DMS 273 (cell line): ENCODE measurements at regions not wholly inside any gene's neighbourhood (a gene's known extent, or its start where the extent isn't known, plus 50 kb on each side); places are given as distances from the start of the nearest gene placed in this dataset.

ENCODE experiments used
- DNase-seq: peaks from one replicate; lab custom pipeline; 2025; ENCODE audit not compliant: unreplicated experiment; lab: John Stamatoyannopoulos, UW

DNA sequence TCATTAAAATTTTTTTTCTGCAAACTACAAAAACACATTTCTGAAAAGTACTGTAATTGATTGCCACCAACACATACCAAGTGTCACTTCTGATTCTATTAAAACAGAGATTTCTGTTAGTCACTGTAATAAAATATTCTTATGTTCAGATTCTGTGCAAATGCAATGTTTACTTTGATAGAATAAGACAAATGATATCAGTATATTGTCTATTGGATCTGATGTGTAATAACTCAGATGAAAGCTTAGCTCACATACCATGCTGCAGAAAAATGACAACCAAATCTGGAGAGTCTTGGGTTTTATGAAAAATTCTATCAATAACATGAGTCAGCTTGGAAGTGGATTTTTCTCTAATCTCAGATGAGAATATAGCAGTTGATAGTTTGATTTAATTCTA is 963.8 kb upstream of the B3GALT2 start:
- no peak for DNase-seq

DNA sequence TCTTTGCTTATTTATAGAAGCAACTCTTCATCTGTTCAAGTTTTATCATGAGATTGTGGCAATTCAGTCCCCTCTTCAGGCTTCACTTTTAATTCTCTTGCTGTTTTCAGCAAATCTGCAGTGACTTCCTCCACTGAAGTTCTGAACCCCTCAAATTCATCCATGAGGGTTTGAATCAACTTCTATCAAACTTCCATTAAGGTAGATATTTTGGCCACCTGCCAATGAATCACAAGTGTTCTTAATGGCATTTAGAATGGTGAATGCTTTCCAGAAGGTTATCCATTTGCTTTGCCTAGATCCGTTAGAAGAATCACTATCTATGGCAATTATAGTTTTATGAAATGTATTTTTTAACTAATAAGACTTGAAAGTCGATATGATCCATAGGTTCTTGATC is 946.7 kb upstream of the B3GALT2 start:
- peak; percentile 13 for DNase-seq

DNA sequence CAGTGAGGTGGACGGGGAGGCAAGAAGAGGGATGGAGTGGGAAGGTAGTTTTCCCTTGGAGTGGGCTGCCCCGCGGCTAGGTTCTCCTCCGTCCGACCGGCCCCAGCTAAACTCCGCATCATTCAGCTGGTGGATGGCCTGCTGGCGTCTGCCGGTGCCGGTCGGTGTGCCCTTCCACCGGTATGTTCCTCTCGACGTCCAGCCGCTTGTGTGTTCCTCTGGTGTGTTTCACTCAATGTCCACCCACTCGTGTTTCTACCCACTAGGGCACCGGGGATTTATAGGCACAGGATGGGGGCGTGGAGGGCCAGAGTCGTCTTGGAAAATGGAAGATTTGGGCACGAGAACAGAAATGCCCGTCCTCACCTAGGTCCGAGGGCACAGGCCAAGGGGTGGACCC is 931.7 kb upstream of the B3GALT2 start:
- DNase-seq = no peak

DNA sequence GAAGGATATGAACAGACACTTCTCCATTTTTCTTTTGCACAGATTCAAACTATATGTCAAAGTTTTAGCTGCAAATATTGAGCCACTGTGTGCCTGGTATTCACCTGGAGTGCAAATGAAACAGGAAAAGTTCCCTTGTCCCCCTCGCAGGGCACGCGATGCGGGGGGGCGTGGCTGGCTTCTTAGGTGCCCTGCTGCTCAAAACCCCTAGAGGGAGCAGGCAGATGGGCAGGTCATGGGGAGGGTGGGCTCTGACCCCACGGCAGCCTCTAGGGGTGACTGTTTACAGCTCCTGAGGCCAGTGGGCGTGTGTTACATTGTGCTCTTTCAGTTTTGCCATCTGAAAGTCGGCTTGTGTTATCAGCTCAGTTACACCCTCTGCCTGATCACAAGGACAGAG is 931.2 kb upstream of the B3GALT2 start:
- peak; percentile 32 for DNase-seq

DNA sequence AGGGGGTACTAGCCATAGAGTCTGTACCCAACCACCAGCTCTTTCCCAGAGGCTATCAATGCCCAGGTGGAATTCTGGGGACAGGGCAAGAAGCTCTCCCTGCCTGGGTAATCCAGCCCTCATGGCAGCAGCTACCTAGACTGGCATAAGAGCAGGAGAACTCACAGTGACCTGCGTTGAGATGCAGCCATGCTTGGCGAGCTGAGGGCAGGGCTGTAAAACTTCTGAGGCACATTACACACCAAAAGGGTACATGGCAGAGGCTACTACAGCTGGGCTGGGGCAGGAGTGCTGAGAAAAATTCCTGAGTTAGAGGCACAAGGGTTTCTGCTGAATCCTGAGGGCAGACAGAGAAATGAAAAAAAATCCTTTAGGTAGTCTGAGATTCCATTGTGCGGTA is 927.9 kb upstream of the B3GALT2 start:
- DNase-seq = peak; percentile 30

DNA sequence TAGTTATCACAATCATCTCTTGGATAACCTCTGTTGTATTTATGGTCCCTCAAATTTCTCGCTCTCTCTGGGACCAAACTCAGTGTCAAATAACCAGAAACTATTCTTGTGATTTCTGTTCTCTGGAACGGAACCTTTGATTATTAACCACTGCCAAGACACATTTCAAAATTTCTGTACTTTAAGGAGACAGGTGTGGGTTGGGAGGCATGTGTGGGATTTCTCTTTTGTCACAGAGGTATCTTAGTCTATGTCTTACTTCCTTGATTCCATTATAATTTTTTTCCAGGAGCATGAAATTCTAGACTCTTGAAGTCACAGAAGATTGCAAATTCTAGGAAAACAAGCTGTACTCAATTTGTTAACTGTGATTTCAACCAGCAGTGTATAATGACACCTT is 919.0 kb upstream of the B3GALT2 start:
- no peak for DNase-seq

DNA sequence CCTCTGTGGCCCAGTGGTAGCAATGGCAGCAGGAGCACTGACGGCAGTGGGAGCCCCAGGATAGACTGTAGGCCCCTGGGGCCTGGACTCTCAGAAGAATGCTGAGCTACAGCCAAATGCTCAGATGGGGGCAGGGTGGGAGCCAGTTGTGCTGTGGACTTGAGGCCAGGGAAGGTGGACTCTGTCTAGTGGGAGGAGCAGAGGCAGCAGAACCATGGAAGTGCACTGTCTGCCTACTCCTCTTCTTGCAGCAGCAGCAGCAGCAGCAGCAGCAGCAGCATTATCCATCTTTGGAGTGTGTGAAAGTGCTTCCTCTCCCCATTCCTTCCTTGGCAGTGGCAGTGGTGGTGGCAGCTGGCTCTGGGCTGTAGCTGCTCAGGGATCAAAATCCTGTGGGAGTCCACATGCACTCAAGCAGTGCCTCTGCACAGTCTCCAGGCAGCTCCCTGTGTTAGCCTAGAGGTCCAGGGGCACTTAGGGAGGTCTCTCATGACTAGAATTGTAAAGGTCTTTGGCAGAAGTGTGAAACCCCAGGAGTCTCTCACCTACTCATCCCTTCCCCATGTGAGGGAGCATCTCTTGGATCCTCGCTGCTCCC is 917.9 kb upstream of the B3GALT2 start:
- peak; percentile 7 for DNase-seq

DNA sequence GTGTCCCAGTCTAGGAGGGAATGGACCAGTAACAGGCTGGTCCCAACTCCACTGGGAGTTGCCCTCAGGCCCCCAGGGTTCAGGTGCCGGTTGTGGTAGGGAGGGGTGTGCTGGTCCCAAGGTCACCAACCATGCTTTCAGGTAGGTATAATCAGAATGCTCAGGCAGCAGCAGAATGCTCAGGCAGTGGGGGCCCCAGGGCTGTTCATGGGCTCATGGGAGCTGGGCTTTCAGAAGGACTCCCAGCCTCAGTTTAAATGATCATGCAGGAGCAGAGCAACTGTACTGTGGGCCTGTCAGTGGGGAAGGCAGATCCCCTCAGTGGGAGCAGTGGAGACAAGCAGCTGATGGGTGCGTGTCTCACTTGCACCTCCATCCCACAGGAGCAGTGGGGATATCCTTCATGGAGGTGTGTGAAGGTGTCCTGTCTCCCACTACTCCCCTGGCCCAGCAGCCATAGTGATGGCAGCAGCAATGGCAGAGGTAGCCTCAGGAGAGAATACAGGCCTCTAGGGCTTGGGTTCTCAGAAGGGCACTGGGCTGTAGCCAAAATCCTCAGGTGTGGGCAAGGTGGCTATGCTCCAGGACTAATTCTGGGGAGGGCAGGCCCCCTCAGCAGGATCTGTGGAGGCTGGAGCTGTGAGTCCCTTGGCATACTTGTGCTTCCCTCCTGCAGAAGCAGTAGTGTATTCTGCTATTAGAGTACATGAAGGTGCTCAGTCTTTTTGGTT is 917.3 kb upstream of the B3GALT2 start:
- DNase-seq = no peak

DNA sequence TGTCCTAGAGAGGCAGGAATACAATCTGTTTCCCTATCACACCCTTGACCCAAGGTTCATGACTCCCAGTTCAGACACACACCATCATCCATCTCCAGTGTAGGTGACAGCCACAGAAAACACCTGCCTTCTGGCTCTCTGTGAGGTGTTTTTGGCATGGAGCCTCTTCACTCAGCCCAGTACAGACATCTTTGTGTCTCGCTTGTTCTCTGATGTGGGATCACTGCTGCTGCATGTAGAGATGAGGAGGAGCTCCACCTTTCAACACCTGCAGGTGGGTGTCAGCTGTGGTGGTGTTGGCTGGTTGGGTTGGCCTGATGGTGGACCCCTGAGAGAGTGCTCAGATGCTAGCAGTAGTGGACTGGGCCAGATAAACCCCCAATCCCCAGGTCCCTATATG is 916.7 kb upstream of the B3GALT2 start:
- DNase-seq = no peak

DNA sequence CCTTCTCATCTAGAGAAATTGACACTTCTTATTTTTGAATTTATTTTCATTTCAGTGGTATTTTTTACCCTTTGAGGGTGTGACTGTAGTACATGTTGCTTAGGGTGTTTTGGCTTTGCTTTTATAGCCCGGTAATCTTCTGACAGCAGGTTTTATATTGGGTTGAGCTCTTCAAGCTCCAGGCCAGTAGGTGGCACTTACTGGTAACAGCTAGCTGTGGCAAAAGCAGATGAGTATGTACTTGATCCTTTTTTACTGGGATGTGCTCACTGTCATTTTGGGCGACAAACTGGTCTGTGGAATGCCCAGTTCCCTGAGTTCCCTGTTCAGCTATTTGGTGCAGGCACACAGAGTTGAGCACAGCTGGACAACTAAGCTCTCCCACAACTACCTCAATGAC is 916.2 kb upstream of the B3GALT2 start:
- DNase-seq = peak; percentile 8

DNA sequence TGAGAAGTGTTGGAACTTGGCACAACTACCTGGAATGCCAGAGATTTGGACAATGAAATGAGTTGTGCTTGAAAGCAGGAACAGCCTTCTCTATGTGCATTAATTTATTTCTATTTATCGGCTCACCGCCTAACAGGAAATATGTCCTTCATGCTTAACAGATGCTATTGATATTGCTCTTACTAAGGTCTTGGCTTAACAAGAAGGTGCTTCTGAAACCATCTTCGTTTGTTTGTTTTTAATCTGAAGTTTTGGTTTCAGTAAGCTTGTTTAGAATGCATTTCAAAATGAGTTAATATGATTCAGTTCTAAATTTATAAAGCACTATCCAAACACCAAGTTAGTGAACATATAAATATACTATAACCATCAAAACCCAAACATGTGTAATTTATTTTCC is 898.3 kb upstream of the B3GALT2 start:
- DNase-seq = no peak

DNA sequence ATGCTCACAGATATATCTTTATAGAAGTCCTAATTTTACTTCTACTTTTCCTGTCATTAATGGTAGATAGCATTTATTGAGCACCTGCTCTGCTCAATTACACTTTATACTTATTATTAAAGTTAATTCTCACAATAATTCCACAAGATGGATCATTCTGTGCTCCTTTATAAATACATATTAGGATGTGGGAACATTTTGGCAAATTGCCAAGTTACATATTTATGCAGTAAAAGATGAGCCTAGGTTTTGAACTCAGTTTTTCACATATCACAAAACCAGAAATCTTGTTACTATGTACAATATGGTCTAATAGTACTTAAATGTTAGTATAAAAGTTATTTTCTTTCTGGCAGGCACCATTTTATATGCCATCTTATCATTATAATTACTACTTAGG is 895.0 kb upstream of the B3GALT2 start:
- DNase-seq = peak; percentile 9

DNA sequence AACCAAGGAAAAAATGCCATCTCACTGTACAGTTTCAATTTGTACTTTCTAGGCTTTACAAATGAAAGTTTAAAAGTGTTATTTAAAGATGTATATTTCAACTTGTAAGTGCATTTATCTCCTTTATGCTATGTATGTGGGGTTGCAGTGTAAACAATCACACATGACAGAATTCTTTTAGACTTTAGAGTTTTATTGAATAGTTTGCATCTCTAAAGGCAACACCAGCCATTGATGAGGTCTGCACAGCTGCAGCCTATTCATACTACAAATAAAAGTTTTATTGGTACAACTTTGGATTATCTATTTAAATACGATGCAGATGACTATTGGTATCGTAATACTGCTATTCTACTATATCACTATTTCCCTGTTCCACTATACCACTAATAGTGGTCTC is 894.4 kb upstream of the B3GALT2 start:
- DNase-seq = no peak

DNA sequence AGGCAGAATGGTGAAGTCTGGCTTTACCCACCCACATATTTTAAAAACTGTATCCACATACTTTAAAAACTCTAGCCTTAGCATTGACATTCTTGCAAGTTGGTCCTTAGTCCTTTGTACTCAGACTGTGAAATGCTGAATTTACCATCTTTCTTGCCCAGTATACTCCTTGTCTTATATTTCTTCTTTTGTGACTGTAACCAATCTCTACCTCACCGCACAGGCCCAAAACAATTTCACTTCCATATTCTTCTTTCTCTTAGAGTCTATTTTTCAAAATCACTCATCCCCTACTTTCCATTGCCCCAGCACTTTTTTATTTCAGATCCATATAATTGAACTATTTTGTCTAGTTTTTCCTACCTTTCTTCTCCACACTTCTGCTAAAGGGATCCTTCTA is 892.4 kb upstream of the B3GALT2 start:
- no peak for DNase-seq

DNA sequence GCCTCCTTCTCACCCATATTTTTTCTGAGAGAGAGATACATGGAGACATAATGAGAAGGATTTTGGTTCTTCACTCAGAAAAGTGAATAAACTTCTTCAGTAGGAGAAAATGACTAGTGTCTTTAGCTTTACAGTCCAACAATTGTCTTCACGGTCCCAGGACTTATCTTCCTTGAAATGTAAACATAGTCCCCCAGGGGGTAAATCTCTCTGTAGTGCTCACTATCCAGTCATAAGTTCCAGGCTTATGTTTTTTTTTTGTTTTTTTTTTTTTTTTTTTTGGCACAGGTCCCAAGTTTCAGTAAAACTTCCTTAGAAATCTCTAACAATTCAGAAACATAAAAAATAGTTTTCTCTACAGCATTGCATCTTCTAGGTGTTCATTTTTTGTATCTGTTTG is 890.2 kb upstream of the B3GALT2 start:
- no peak for DNase-seq

DNA sequence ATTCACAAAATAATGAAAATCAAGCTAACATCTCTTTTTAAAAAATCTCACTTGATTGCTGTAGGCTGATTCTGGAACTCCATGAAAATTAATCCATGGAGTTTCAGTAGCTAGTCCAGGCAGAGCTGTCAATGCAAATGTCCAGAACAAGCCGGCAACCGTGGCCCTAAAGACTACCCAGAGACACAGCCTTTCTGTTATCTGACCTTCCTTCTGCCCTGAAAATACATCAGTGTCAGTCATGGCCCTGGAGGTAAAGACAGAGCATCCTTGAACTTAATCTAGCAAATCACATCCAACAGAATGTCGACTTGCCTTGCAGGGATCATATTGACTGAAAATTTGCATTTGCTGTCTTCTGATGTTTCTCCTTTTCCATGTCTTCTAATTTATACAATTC is 887.4 kb upstream of the B3GALT2 start:
- no peak for DNase-seq

DNA sequence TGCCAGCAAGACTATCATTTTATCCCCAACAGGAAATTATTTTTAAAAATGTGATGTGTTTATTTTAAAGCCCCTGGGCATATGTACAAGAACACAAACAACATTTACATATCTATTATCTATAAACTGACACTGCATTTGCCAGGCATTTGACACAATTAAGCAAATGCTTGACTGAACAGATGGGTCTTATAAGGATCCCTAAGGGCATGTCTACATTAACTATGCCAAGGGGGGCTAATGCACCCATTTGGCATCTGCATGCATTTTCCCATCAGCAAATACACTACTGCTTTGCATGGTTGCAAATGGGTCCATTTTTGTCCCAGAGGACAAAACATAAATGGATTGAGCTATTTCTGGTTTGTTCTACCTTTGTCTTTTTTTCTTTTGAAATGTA is 884.8 kb upstream of the B3GALT2 start:
- DNase-seq = peak; percentile 27

DNA sequence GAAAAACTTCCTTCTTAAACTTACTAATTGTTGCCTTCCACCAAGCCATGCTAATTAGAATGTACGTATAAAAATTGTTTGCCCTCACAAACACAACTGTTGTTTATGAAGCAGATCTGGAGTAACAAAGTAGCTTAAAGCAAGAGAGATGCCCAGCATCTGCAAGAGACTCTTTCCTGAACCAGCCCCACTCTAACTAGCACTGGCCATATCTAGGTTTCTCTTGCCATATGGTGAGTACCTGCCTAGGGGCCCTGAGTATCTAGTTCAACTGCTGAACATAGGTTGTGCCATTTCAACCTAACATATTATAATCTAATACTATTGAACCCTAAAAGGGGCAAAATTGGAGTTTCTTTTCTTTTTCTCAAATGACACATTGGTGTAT is 883.4 kb upstream of the B3GALT2 start:
- peak; percentile 17 for DNase-seq

DNA sequence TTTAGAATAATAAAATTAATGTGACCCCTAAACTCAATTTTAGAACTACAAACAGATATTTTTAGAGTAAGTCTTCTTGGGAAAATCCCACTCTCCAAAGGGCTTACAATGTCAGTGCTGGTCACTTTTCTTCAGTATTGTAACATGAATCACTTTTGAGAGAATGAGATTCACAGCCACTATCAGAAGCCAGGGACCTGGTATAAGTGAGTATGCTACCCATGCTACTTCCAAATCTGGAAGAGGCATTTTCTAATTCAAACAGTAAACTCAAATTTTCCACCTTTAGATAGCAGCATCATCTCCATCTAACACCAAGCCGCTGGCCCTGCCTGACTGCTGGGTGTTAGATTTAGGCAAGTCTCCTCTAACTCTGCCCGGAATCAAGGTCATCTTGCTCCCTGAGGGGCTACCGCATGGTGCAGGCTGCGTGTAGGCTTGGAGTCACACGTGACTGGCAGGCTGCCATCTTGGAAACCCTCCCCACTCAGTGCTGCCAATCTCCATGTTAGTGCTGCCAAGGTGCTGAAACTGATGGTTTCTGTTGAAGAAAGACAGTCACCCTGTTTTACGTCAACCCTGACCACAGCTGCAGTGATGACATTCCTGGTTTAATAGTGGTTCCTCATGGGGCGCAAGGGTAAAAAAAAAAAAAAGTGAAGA is 882.9 kb upstream of the B3GALT2 start:
- DNase-seq = peak; percentile 21

DNA sequence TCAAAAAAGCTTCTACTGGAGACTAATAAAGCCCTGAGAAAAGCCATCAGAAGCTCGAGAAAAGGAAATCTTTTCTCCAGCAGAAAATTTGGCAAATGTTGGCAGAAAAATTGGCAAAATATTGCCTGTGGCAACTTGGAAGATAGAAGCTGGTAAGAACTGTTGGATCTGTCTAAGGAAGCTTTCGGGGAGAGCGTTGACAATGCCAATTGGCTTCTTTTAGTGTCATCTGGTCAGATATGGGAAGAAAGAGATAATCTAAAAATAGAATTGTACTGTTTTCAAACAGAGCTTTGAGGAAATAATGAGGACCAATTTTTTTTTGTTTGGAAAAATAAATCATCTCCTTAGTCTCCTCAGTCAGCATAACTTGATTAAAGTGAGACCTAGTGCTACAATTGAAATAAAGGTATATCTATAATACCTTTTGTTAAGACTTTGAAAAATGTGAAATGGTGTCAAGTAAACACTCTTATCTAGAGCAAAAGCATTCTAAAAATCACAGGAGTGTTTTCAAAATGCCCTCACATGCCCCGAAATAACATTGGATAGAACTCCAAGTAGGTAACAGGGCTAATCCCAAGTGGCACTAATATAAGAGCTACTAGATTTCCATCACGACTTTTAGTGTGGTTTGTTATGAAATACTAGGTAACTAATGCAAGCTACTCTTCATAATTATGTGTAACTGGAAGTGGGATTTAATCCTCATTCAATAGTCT is 882.2 kb upstream of the B3GALT2 start:
- DNase-seq = no peak

DNA sequence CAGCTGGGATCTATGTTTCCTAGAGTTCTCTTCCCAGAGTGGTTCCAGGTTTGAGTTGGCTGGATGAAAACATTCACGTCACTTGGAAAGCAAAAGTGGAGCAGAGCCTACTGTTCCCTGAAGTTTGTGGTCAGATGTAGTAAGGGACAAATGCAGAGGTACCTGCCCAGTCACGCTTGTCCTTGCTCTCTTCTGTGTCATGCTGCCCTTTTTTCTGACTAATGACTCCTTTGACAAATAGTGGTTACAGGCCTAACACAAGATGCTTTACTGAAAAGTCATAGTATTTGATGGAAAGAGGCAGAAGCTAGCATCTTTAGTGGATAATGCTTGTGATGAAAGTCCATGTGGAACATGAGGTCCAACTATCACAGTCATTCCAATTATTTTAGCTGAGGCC is 881.4 kb upstream of the B3GALT2 start:
- no peak for DNase-seq

DNA sequence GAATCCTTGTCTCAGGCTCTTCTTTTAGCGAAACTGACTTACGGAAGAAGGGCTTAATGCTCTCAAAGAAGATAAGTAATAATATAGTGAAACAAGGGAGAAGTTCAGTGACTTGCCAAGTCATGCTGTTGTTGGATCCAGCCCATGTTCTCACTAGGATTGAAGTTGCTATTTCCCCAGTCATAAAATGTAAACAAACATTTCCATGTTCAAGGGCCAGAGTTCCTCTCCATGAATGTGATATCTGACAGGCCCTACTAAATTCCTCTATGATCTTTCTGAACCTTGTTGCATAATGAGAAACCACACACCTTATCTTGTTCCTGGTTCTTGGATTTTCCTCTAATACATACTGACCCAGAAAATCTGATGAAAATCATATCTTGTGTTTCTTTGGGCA is 876.5 kb upstream of the B3GALT2 start:
- DNase-seq = no peak
